ENCODE measurements at regions not wholly inside any gene's neighbourhood (a gene's known extent, or its start where the extent isn't known, plus 50 kb on each side); places are given as distances from the start of the nearest gene placed in this dataset.

DNA sequence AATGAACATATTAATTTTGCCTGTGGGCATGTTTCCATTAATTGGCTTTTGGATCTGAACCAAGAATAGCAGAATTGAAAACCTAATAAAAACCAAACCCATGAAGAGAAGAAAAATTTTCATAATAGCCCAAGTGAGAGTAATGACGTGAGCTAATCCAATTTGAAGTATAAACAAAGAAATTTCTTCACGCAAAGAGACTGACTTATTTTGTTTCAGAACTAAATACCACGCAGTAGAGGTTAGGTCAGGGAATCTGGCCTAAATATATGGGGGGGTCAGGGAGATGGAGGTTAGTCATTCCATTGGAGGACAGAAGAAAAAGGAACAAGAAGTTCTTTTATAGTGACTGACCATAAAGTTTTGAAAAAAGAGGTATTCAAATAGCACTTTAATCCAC, 94.1 kb upstream of the CYP1B1 start (continued):
- TF ChIP-seq, protein P1, sequence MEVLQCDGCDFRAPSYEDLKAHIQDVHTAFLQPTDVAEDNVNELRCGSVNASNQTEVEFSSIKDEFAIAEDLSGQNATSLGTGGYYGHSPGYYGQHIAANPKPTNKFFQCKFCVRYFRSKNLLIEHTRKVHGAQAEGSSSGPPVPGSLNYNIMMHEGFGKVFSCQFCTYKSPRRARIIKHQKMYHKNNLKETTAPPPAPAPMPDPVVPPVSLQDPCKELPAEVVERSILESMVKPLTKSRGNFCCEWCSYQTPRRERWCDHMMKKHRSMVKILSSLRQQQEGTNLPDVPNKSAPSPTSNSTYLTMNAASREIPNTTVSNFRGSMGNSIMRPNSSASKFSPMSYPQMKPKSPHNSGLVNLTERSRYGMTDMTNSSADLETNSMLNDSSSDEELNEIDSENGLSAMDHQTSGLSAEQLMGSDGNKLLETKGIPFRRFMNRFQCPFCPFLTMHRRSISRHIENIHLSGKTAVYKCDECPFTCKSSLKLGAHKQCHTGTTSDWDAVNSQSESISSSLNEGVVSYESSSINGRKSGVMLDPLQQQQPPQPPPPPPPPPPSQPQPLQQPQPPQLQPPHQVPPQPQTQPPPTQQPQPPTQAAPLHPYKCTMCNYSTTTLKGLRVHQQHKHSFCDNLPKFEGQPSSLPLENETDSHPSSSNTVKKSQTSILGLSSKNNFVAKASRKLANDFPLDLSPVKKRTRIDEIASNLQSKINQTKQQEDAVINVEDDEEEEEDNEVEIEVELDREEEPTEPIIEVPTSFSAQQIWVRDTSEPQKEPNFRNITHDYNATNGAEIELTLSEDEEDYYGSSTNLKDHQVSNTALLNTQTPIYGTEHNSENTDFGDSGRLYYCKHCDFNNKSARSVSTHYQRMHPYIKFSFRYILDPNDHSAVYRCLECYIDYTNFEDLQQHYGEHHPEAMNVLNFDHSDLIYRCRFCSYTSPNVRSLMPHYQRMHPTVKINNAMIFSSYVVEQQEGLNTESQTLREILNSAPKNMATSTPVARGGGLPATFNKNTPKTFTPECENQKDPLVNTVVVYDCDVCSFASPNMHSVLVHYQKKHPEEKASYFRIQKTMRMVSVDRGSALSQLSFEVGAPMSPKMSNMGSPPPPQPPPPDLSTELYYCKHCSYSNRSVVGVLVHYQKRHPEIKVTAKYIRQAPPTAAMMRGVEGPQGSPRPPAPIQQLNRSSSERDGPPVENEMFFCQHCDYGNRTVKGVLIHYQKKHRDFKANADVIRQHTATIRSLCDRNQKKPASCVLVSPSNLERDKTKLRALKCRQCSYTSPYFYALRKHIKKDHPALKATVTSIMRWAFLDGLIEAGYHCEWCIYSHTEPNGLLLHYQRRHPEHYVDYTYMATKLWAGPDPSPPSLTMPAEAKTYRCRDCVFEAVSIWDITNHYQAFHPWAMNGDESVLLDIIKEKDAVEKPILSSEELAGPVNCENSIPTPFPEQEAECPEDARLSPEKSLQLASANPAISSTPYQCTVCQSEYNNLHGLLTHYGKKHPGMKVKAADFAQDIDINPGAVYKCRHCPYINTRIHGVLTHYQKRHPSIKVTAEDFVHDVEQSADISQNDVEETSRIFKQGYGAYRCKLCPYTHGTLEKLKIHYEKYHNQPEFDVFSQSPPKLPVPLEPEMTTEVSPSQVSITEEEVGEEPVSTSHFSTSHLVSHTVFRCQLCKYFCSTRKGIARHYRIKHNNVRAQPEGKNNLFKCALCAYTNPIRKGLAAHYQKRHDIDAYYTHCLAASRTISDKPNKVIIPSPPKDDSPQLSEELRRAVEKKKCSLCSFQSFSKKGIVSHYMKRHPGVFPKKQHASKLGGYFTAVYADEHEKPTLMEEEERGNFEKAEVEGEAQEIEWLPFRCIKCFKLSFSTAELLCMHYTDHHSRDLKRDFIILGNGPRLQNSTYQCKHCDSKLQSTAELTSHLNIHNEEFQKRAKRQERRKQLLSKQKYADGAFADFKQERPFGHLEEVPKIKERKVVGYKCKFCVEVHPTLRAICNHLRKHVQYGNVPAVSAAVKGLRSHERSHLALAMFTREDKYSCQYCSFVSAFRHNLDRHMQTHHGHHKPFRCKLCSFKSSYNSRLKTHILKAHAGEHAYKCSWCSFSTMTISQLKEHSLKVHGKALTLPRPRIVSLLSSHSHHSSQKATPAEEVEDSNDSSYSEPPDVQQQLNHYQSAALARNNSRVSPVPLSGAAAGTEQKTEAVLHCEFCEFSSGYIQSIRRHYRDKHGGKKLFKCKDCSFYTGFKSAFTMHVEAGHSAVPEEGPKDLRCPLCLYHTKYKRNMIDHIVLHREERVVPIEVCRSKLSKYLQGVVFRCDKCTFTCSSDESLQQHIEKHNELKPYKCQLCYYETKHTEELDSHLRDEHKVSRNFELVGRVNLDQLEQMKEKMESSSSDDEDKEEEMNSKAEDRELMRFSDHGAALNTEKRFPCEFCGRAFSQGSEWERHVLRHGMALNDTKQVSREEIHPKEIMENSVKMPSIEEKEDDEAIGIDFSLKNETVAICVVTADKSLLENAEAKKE (CRISPR knock-in tag; IDR thresholded peaks at IDR 0.05) = no peak
- no peak for TF ChIP-seq NANOG (IDR thresholded peaks at IDR 0.05; ENCODE audit: borderline replicate concordance)
- no peak for TF ChIP-seq STAT1 (IDR thresholded peaks at IDR 0.05; ENCODE audit: unreplicated experiment)
- no peak for TF ChIP-seq EZH2phosphoT487 (IDR thresholded peaks at IDR 0.05; ENCODE audit: unreplicated experiment)
- TF ChIP-seq ZNF331 (CRISPR knock-in tag; IDR thresholded peaks at IDR 0.05; ENCODE audit: low read depth) = no peak
- TF ChIP-seq JUNB (IDR thresholded peaks at IDR 0.05; ENCODE audit: unreplicated experiment) = no peak
- no peak for TF ChIP-seq CREB1 (CRISPR knock-in tag; IDR thresholded peaks at IDR 0.05; ENCODE audit: low read depth)

DNA sequence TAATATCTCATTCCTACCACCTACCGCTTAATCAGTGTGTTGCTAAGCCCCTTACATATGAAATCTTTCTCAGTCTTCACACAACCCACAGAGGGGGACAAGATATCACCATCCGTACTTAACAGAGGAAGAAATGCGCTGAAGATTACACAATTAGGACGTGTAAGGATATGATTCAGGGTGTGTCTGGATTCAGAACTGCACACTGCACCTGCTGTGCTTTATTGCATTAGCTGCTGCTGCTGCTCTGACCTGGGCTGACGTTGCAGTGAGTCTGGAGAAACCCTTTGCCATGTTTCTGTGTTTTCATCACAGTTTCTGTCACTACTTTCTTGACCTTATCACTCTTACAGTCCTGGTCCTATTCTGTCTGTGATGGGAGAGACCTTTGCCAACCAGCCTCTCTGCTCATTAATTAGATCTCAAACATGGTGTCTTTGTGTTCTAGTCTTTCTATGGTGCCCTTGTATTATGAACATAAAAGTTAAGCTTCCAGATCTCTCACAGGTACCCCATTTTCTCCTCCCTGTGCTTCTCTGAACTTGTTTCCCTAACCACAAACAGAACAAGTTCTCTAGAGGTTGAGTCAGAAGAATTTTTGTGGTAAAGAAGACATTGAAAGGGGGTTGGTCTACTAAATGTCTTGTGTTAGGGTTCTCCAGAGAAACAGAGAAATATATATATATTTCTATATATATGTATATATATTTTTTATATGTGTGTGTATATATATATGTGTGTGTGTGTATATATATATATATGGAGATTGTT, 92.9 kb upstream of the CYP1B1 start:
- Histone ChIP-seq H3K4me2 (no peak overlapping the region), H4K20me1 (replicated peaks; ENCODE audit: insufficient read depth) (no peaks in the 10 kb centered on the region), H3K9me2 (ENCODE audit: insufficient read depth) (peaks cover 9% of the 10 kb centered on the region; the same call in 1 of the 2 replicates), H3K27me3 (ENCODE audit: insufficient read depth) (no peaks in the 10 kb centered on the region), H3K36me3 (ENCODE audit: insufficient read depth) (no peaks in the 10 kb centered on the region), H3K79me2 (replicated peaks; ENCODE audit: insufficient read depth) (no peaks in the 10 kb centered on the region), H3K27ac (ENCODE audit: low read depth) (no peak overlapping the region), H3K4me1 (ENCODE audit: insufficient read depth) (no peaks in the 10 kb centered on the region), H2AFZ (no peak overlapping the region), H3F3A (replicated peaks; ENCODE audit: low read depth) (no peaks in the 10 kb centered on the region), H3K4me3 (no peak overlapping the region)
- no peaks in the 10 kb centered on the region for H3K4me1 Mint-ChIP-seq
- ATAC-seq (no peak), DNase-seq (ENCODE audit: low spot score) (no peak)
- H3K27ac Mint-ChIP-seq = no peak overlapping the region
- H3K27me3 Mint-ChIP-seq (ENCODE audit: insufficient read depth, low read depth, poor library complexity) = no peaks in the 10 kb centered on the region
- H3K9me3 Mint-ChIP-seq = no peaks in the 10 kb centered on the region
- H3K4me3 Mint-ChIP-seq = no peak overlapping the region
- TF ChIP-seq EZH2 (IDR thresholded peaks at IDR 0.05; ENCODE audit: low read depth, unreplicated experiment) (no peak), CREB1 (CRISPR knock-in tag; IDR thresholded peaks at IDR 0.05; ENCODE audit: low read depth) (no peak), NANOG (IDR thresholded peaks at IDR 0.05; ENCODE audit: borderline replicate concordance) (no peak), POLR2AphosphoS5 (IDR thresholded peaks at IDR 0.05; ENCODE audit: low read depth) (no peak), JUNB (IDR thresholded peaks at IDR 0.05; ENCODE audit: unreplicated experiment) (no peak), ZNF114 (CRISPR knock-in tag; IDR thresholded peaks at IDR 0.05) (no peak)
- TF ChIP-seq, protein P2, sequence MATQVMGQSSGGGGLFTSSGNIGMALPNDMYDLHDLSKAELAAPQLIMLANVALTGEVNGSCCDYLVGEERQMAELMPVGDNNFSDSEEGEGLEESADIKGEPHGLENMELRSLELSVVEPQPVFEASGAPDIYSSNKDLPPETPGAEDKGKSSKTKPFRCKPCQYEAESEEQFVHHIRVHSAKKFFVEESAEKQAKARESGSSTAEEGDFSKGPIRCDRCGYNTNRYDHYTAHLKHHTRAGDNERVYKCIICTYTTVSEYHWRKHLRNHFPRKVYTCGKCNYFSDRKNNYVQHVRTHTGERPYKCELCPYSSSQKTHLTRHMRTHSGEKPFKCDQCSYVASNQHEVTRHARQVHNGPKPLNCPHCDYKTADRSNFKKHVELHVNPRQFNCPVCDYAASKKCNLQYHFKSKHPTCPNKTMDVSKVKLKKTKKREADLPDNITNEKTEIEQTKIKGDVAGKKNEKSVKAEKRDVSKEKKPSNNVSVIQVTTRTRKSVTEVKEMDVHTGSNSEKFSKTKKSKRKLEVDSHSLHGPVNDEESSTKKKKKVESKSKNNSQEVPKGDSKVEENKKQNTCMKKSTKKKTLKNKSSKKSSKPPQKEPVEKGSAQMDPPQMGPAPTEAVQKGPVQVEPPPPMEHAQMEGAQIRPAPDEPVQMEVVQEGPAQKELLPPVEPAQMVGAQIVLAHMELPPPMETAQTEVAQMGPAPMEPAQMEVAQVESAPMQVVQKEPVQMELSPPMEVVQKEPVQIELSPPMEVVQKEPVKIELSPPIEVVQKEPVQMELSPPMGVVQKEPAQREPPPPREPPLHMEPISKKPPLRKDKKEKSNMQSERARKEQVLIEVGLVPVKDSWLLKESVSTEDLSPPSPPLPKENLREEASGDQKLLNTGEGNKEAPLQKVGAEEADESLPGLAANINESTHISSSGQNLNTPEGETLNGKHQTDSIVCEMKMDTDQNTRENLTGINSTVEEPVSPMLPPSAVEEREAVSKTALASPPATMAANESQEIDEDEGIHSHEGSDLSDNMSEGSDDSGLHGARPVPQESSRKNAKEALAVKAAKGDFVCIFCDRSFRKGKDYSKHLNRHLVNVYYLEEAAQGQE (IDR thresholded peaks at IDR 0.05; ENCODE audit: unreplicated experiment) = no peak
- TF ChIP-seq, protein P3, sequence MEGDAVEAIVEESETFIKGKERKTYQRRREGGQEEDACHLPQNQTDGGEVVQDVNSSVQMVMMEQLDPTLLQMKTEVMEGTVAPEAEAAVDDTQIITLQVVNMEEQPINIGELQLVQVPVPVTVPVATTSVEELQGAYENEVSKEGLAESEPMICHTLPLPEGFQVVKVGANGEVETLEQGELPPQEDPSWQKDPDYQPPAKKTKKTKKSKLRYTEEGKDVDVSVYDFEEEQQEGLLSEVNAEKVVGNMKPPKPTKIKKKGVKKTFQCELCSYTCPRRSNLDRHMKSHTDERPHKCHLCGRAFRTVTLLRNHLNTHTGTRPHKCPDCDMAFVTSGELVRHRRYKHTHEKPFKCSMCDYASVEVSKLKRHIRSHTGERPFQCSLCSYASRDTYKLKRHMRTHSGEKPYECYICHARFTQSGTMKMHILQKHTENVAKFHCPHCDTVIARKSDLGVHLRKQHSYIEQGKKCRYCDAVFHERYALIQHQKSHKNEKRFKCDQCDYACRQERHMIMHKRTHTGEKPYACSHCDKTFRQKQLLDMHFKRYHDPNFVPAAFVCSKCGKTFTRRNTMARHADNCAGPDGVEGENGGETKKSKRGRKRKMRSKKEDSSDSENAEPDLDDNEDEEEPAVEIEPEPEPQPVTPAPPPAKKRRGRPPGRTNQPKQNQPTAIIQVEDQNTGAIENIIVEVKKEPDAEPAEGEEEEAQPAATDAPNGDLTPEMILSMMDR (conservative IDR thresholded peaks at IDR 0.05; ENCODE audit: low read depth in 2 of 2) = no peak
- no peaks in the 10 kb centered on the region for H3K36me3 Mint-ChIP-seq (ENCODE audit: low read depth)

All from GM23338 (cell line).